Activated CD4-positive, CD25-positive, alpha-beta regulatory T cell treated with anti-CD3 and anti-CD28 coated beads, Interleukin-2, amount 50 U/mL, for 16 hours (primary cell): ENCODE measurements at regions not wholly inside any gene's neighbourhood (a gene's known extent, or its start where the extent isn't known, plus 50 kb on each side); places are given as distances from the start of the nearest gene placed in this dataset.

Experiments
- DNase-seq: peaks from one replicate; pipeline ENCODE4 v3.0.0-alpha.2; 2020; ENCODE audit warnings: low read depth, low spot score

DNA sequence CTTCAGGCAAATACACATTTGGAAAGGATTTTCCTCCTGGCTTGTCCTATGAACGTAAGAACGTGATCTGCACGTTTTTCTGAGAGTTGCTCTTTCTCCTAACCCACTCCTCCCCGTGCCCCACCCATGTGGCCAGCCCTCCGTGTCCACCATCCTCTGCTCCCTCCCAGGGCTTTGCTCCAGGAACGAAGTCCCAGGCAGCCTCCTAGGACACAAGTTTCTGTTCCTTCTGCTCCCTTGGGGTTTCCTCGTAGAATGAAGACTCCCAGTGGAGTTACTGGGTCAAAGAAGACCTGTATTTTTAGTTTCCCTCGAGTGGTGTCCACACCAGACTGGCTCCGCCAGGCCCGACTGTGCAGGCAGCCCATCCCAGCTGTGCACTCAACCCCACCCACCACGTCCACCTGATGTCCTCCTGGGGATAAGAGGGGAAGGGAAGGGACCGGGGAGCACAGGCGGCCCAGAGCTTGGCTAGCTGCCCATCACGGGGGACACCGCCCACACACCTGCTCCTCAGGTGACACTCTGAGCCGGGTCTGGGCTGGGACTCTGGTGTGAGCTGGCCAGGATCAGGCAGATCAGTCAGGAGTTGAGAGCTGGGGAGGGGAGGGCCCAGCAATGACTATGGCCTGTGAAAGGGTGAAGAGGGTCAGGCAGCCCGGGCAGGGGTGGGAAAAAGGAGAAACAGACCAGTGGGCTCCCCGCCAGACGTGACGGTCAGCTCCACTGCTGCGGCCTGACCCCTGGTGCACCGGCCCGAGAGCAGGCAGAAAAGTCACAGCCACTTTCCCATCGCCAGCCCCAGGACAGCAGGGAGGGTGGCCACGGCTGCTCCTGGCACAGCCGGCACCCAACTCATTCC, 54.3 kb upstream of the PPP2R2D start:
- DNase-seq = no peak

DNA sequence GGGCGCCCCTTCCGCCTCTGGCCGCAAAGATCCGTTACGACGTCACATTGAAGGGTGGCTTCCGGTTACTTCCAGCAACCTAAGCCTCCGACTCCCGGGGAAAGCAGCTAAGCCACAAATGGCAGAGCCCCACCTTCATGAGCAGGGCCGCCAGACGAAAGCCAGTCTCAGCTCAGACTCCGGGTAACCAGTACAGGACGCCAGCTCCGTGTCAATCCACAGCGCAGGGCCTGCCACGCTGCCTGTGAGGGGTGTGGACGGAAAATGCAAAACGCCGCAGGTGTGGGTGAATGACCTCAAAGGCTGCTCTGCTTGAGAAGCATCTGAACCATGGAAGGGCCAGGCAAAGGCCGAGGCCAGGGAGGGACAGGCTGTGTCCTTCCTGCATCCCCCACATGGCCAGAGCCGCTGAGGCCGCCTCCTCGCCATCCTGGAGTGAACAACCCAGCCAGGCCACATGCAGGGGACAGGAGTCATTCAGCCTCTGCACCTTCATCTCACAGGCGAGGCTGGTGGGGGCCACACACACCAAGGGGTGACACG, 53.5 kb upstream of the PPP2R2D start:
- DNase-seq = no peak

DNA sequence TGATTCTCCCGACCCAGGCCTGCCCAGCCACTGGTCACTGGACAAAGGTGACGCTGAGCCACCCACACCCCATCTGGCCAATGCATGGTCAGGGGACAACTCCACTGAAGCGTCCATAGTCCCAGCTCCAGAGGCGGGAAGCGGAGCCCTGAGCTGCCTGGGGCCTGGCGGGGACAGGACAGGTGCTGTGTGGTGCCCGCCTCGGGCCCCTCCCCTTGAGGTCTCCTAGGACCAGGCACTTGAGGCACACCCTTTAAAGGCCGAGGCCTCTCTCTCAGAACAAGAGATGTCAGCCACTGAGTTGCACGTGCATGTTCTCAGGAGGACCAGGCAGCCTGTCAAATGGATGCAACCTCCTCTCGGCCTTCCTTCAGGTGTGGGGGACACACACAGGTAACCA, 52.5 kb upstream of the PPP2R2D start:
- DNase-seq = no peak

DNA sequence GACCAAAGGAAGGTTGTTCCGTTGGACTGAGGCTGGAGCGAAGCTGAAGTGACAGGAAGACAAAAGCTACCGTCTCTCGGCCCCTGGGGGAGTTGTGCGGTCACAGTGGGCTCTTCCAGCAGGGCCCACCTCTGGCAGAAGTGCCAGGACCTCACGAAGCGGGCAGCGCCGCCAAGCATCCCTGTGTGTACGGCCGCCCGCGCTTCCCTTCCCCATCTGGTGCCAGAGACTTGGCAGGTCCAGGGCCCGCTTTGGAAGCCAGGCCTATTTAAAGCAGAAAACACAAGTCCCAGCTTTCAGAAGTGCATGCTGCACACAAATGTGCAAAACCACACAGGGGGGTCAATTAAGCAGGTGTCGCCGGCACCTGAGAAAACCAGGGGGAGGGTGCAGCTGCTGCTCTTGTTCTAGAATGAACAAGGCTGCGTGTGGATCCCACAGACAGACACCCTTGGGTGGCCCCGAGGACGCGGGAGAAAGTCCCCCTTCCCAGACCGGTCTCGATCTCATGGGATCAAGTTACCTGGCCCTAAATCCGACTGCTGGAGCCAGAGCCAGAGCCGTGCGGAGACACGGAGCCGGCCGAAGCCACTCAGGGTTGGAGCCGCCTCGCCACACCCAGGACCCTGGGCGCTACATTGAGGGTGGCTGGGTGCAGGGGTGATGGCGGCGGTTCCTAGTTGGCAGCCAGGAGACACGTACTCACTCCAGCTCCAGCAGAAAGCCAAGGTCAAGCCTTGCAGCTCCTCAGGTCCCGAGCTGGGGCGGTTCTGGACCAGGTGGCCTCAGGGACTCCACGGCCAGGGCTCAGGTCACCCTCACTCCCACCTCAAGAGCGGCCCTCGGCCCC, 51.8 kb upstream of the PPP2R2D start:
- no peak for DNase-seq

DNA sequence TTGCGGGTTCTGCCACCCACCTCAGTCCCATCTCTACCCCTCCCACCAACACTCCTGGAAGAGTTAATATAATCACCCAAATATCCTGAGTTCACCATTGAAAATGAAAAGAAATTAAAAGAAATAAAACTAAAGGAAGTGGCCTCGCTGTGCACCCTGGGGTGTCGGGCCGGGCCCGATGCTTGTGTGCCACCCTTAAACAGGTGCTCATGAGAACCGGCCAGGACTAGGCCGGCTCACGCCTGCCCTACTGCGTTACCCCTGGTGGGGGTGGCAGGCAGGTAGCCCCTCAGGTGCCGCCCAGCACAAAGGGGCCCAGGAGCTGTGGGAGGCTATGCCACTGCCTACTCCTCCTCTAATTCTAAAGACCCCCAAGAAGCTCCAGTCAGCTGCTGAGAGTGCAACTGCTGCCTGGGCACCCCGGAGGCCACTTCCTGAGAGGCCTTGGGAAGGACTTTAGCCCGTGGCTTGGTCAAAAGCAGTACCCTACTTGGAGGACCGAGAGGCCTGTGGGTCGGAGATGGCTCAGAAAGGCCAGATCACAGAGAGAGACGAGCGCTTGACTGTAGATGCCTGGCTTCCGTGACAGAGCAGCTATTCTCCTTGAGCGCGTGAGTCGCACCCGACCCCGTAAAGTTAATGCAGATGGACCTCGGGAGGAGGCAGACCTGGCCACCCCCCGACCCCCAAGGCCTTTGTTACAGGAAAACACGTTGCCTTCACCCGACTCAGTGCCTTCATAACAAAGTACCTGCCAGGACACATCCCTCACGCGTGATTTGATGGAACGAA, 51.0 kb upstream of the PPP2R2D start:
- DNase-seq = no peak

GRCh38 chr10:131850383-131850870, 50.4 kb upstream of the PPP2R2D start:
- no peak for DNase-seq
